ENCODE measurements at regions not wholly inside any gene's neighbourhood (a gene's known extent, or its start where the extent isn't known, plus 50 kb on each side); places are given as distances from the start of the nearest gene placed in this dataset.

- in situ Hi-C loops (cut with MboI; ENCODE audit: low pct_ligation_motif_present in 1 of 4, low pct_unique_long_range_greater_than_20kb in 1 of 4, low sequenced_read_pairs in 3 of 4) = no loop called here
- no peak overlapping the region for H3K4me3 ChIP-seq
- H3K27me3 ChIP-seq = no peaks in the 10 kb centered on the region
- TF ChIP-seq POLR2AphosphoS5 (IDR thresholded peaks at IDR 0.05) = no peak
- no peak for TF ChIP-seq EP300 (IDR thresholded peaks at IDR 0.05; ENCODE audit: low read depth)
- TF ChIP-seq POLR2A (IDR thresholded peaks at IDR 0.05) = no peak
- TF ChIP-seq, protein P1, sequence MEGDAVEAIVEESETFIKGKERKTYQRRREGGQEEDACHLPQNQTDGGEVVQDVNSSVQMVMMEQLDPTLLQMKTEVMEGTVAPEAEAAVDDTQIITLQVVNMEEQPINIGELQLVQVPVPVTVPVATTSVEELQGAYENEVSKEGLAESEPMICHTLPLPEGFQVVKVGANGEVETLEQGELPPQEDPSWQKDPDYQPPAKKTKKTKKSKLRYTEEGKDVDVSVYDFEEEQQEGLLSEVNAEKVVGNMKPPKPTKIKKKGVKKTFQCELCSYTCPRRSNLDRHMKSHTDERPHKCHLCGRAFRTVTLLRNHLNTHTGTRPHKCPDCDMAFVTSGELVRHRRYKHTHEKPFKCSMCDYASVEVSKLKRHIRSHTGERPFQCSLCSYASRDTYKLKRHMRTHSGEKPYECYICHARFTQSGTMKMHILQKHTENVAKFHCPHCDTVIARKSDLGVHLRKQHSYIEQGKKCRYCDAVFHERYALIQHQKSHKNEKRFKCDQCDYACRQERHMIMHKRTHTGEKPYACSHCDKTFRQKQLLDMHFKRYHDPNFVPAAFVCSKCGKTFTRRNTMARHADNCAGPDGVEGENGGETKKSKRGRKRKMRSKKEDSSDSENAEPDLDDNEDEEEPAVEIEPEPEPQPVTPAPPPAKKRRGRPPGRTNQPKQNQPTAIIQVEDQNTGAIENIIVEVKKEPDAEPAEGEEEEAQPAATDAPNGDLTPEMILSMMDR (IDR thresholded peaks at IDR 0.05) = no peak
- intact Hi-C loops (cut with DNase I; ENCODE audit: low total_unique reads) = no loop called here
- H3K36me3 ChIP-seq = no peaks in the 10 kb centered on the region
- H3K4me1 ChIP-seq = no peaks in the 10 kb centered on the region
- DNase-seq = no peak
- WGBS, 2 donors (ENCODE audit: low coverage in 1 of 2) = 88 to 90% methylated on average over 2 of the region's 2 CpGs
- H3K27ac ChIP-seq = no peak overlapping the region
- no peaks in the 10 kb centered on the region for H3K9me3 ChIP-seq
These were observed 664.2 kb upstream of the COBL start for GRCh38 chr7:51980812-51981211.

DNA sequence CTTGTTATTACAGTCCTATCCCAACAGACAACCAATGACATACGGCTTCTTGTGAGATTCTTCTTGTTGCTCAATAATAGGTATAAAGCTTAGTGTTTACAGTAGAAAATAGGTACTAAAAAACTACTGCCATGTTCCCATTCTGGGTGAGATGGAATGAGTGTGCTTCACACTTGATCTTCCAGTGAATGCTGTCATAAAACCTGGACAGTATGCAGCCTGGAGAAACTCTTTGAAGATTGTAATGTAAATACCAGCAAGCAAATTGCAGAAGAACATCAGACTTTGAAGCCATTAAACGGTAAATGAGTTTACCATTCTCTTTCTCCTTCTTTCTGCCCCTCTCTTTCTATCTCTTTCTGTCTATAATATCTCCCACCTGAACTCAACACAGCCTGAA lies 663.7 kb upstream of the COBL start:
- in situ Hi-C loops (cut with MboI; ENCODE audit: low pct_ligation_motif_present in 1 of 4, low pct_unique_long_range_greater_than_20kb in 1 of 4, low sequenced_read_pairs in 3 of 4) (no loop called here), intact Hi-C loops (cut with DNase I; ENCODE audit: low total_unique reads) (no loop called here)
- Histone ChIP-seq H3K36me3 (no peaks in the 10 kb centered on the region), H3K4me3 (no peak overlapping the region), H3K9me3 (no peaks in the 10 kb centered on the region), H3K27ac (no peak overlapping the region), H3K27me3 (no peaks in the 10 kb centered on the region), H3K4me1 (no peaks in the 10 kb centered on the region)
- TF ChIP-seq, protein P1 (IDR thresholded peaks at IDR 0.05) = no peak
- TF ChIP-seq EP300 (IDR thresholded peaks at IDR 0.05; ENCODE audit: low read depth) (no peak), POLR2AphosphoS5 (IDR thresholded peaks at IDR 0.05) (no peak), POLR2A (IDR thresholded peaks at IDR 0.05) (no peak)
- WGBS, 2 donors (ENCODE audit: low coverage in 1 of 2) = 37 to 44% methylated on average over 2 of the region's 2 CpGs
- DNase-seq = no peak

- no peak for TF ChIP-seq EP300 (IDR thresholded peaks at IDR 0.05; ENCODE audit: low read depth)
- no peak for TF ChIP-seq POLR2A (IDR thresholded peaks at IDR 0.05)
- TF ChIP-seq, protein P1 (IDR thresholded peaks at IDR 0.05) = no peak
- no peak for TF ChIP-seq POLR2AphosphoS5 (IDR thresholded peaks at IDR 0.05)
- Histone ChIP-seq H3K4me1 (no peaks in the 10 kb centered on the region), H3K27ac (no peak overlapping the region), H3K36me3 (no peaks in the 10 kb centered on the region), H3K4me3 (no peak overlapping the region), H3K9me3 (no peaks in the 10 kb centered on the region), H3K27me3 (no peaks in the 10 kb centered on the region)
- in situ Hi-C loops (cut with MboI; ENCODE audit: low pct_ligation_motif_present in 1 of 4, low pct_unique_long_range_greater_than_20kb in 1 of 4, low sequenced_read_pairs in 3 of 4) = no loop called here
- DNase-seq = no peak
- intact Hi-C loops (cut with DNase I; ENCODE audit: low total_unique reads) = no loop called here
These were observed 661.3 kb upstream of the COBL start for GRCh38 chr7:51977913-51978312.

DNA sequence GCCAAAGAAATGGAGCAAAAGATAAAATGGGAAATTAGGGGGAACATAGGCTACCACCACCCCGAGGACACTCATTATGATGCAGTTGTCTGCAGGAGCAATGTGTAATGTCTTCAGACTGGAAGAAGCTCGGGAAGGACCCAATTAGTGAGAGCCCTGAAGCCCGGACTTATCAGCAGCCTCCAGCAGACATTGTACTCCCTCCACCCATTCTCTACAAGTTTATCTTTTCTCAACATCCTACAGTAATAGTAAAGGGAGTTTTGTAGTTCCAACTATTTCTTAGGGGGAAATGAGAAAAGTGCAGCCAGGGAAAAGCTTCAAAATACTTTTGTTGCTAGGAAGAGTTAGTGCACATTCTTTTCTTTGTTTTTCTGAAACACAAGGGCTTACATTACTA lies 657.3 kb upstream of the COBL start:
- DNase-seq = no peak
- no peaks in the 10 kb centered on the region for H3K4me1 ChIP-seq
- no peak overlapping the region for H3K27ac ChIP-seq
- intact Hi-C loops (cut with DNase I; ENCODE audit: low total_unique reads) = no loop called here
- no peaks in the 10 kb centered on the region for H3K36me3 ChIP-seq
- no peaks in the 10 kb centered on the region for H3K27me3 ChIP-seq
- in situ Hi-C loops (cut with MboI; ENCODE audit: low pct_ligation_motif_present in 1 of 4, low pct_unique_long_range_greater_than_20kb in 1 of 4, low sequenced_read_pairs in 3 of 4) = no loop called here
- H3K9me3 ChIP-seq = no peaks in the 10 kb centered on the region
- TF ChIP-seq EP300 (IDR thresholded peaks at IDR 0.05; ENCODE audit: low read depth) (no peak), POLR2A (IDR thresholded peaks at IDR 0.05) (no peak), POLR2AphosphoS5 (IDR thresholded peaks at IDR 0.05) (no peak)
- TF ChIP-seq, protein P1 (IDR thresholded peaks at IDR 0.05) = no peak
- H3K4me3 ChIP-seq = no peak overlapping the region
- 52 to 63% methylated on average over 3 of the region's 3 CpGs for WGBS, 2 donors (ENCODE audit: low coverage in 1 of 2)
